A673 (cell line): ENCODE measurements at regions not wholly inside any gene's neighbourhood (a gene's known extent, or its start where the extent isn't known, plus 50 kb on each side); places are given as distances from the start of the nearest gene placed in this dataset.

Source experiments
- BruUV-seq: library from RNA; stranded (reverse); fragments of 400-500 nt; replicated peaks from 2 replicates; lab custom pipeline; 2021; lab: Mats Ljungman, UMichigan
- CTCF ChIA-PET: fragments of 300-600 bp; sonication (Branson Sonifier 250); formaldehyde crosslinking; loops from one replicate; lab custom pipeline; 2022; ENCODE audit warnings: antibody characterized with exemption; lab: Charles Lee
- POLR2A ChIA-PET: fragments of 300-600 bp; sonication (Branson Sonifier 250); formaldehyde crosslinking; loops from one replicate; lab custom pipeline; 2022; ENCODE audit warnings: antibody characterized with exemption; ENCODE audit not compliant: low non-redundant PET; lab: Charles Lee
- DNase-seq: peaks from one replicate; pipeline ENCODE4 v3.0.0-alpha.2; 2015; ENCODE audit warnings: low spot score
- H3K27ac ChIP-seq: fragments of 200-600 bp; sonication (generic); 2 replicates; pipeline ENCODE4 v1.5.1; 2016; ENCODE audit warnings: mixed run types, low read depth, mild to moderate bottlenecking, mixed read lengths, antibody characterized with exemption, low read length; ENCODE audit not compliant: poor library complexity, severe bottlenecking
- H3K27me3 ChIP-seq: fragments of 200-600 bp; sonication (generic); replicated peaks from 2 replicates; pipeline ENCODE4 v1.6.1; 2017; ENCODE audit warnings: mixed run types, low read depth, mild to moderate bottlenecking, mixed read lengths, antibody characterized with exemption, low read length; ENCODE audit not compliant: insufficient read depth, poor library complexity
- H3K36me3 ChIP-seq: fragments of 200-600 bp; sonication (generic); 2 replicates; pipeline ENCODE4 v1.6.1; 2016; ENCODE audit warnings: mixed run types, mild to moderate bottlenecking, mixed read lengths, antibody characterized with exemption, low read length; ENCODE audit not compliant: insufficient read depth, poor library complexity, severe bottlenecking
- H3K4me1 ChIP-seq: fragments of 200-600 bp; sonication (generic); 2 replicates; pipeline ENCODE4 v1.6.1; 2017; ENCODE audit warnings: mixed run types, mild to moderate bottlenecking, mixed read lengths, antibody characterized with exemption, low read length; ENCODE audit not compliant: insufficient read depth, poor library complexity, severe bottlenecking
- H3K4me3 ChIP-seq: fragments of 200-600 bp; sonication (generic); 2 replicates; pipeline ENCODE4 v1.5.1; 2016; ENCODE audit warnings: low read depth, mixed run types, mild to moderate bottlenecking, mixed read lengths, low read length; ENCODE audit not compliant: poor library complexity, severe bottlenecking
- H3K9me3 ChIP-seq: fragments of 200-600 bp; sonication (generic); 2 replicates; pipeline ENCODE4 v1.6.1; 2016; ENCODE audit warnings: mixed run types, low read depth, mild to moderate bottlenecking, mixed read lengths, antibody characterized with exemption, low read length; ENCODE audit not compliant: poor library complexity, severe bottlenecking
- CTCF ChIP-seq: fragments of 300-800, 200-600 bp; sonication (generic); conservative IDR thresholded peaks from 2 replicates; pipeline ENCODE4 v1.5.1; 2017; ENCODE audit warnings: low read depth, mild to moderate bottlenecking, antibody characterized with exemption, low read length, moderate library complexity, mixed read lengths
- EZH2 ChIP-seq: fragments of 200-600 bp; sonication (generic); IDR thresholded peaks from 2 replicates; pipeline ENCODE4 v1.6.1; 2017; ENCODE audit warnings: borderline replicate concordance, low read depth, mild to moderate bottlenecking, mixed read lengths, antibody characterized with exemption, low read length; ENCODE audit not compliant: poor library complexity, severe bottlenecking
- intact Hi-C: fragments of 100-400 bp; cut with micrococcal nuclease; formaldehyde crosslinking; loops from one replicate; pipeline ENCODE4 v1.10.0; 2022; ENCODE audit not compliant: unreplicated experiment

GRCh38 chr3:117912352-117912751, 1122.3 kb downstream of the IGSF11 start:
- no peak for TF ChIP-seq EZH2
- TF ChIP-seq CTCF, result no peak
- no peak overlapping the region for H3K4me3 ChIP-seq
- ChIA-PET POLR2A (no interaction called here), CTCF (no interaction called here)
- intact Hi-C loops, result no loop called here
- no peak overlapping the region for H3K27ac ChIP-seq
- H3K27me3 ChIP-seq, result no peaks in the 10 kb centered on the region
- BruUV-seq, result no TSS peak
- no peaks in the 10 kb centered on the region for H3K36me3 ChIP-seq
- no peaks in the 10 kb centered on the region for H3K9me3 ChIP-seq
- no peak for DNase-seq
- H3K4me1 ChIP-seq, result no peaks in the 10 kb centered on the region

DNA sequence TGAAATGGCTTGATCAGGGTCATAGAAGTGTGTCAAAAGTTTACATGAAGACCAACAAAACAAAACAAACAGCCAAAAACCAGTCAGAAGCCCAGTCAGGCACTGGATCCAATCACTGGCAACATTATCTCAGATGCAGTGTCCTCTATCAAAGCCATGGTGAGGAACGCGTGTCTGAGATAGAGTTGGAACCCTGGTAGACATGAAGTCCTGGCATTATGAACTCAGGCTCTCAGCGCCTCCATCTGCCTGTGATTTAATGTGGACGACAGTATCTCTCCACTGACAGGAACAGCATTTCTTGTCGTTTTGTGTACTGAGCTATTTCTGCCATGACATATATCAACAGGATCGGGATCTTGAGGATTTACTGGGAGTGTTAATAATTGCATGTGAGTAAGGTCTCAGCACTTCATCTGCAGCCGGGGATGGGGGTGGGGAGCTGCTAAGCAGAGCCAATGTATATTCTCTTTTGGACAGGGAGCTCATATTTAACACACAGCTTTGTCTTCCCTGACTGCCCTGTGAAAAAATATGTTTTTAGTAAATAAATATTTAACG, 1120.0 kb downstream of the IGSF11 start:
- TF ChIP-seq EZH2 (no peak), CTCF (no peak)
- no peaks in the 10 kb centered on the region for H3K36me3 ChIP-seq
- no peaks in the 10 kb centered on the region for H3K27me3 ChIP-seq
- DNase-seq, result no peak
- H3K4me3 ChIP-seq, result no peak overlapping the region
- intact Hi-C loops, result no loop called here
- no peak overlapping the region for H3K27ac ChIP-seq
- BruUV-seq, result no TSS peak
- CTCF ChIA-PET, result no interaction called here
- POLR2A ChIA-PET, result no interaction called here
- no peaks in the 10 kb centered on the region for H3K9me3 ChIP-seq
- H3K4me1 ChIP-seq, result no peaks in the 10 kb centered on the region

DNA sequence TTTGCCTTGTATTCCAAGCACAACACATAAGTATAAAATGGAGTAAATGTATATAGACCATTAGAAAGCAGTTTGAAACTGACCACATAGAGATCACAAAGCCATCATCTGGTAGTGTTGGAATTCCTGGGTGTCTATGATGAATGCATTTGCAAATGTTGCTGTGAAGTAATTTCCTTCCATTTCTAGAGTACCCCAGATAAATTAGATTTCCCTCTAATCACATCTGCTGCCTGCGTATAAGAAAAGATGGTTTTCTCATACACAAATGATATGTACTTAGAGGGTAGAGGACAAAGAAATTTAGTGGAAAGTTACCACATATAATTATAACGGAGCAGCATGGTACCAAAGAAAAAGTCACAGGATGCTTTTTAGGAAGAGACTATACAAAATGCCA, 1117.8 kb downstream of the IGSF11 start:
- no peak for TF ChIP-seq EZH2
- no peak for TF ChIP-seq CTCF
- no TSS peak for BruUV-seq
- ChIA-PET CTCF (no interaction called here), POLR2A (no interaction called here)
- Histone ChIP-seq H3K27ac (no peak overlapping the region), H3K4me3 (no peak overlapping the region), H3K9me3 (no peaks in the 10 kb centered on the region), H3K27me3 (no peaks in the 10 kb centered on the region), H3K4me1 (no peaks in the 10 kb centered on the region), H3K36me3 (no peaks in the 10 kb centered on the region)
- intact Hi-C loops, result no loop called here
- no peak for DNase-seq
